Activated T-helper 2 cell treated with anti-CD3 and anti-CD28 coated beads, Interferon-gamma antibody, Interleukin-2, Interleukin-4, amounts not matched to agents 10 μg/mL and 5 μg/mL and 100 μg/mL, durations not matched to agents 14 hours and 24 hours and 36 hours (primary cell): ENCODE measurements at regions not wholly inside any gene's neighbourhood (a gene's known extent, or its start where the extent isn't known, plus 50 kb on each side); places are given as distances from the start of the nearest gene placed in this dataset.

Experiments
- DNase-seq: peaks from one replicate; pipeline ENCODE4 v3.0.0; 2021; ENCODE audit warnings: low spot score
- H3K27ac Mint-ChIP-seq: one replicate; pipeline ENCODE4 v1.8.0; 2021; ENCODE audit warnings: mixed read lengths
- H3K27me3 Mint-ChIP-seq: one replicate; pipeline ENCODE4 v1.8.0; 2021; ENCODE audit warnings: low read depth, mixed read lengths
- H3K36me3 Mint-ChIP-seq: one replicate; pipeline ENCODE4 v1.8.0; 2021; ENCODE audit warnings: low read depth, mixed read lengths
- H3K4me1 Mint-ChIP-seq: one replicate; pipeline ENCODE4 v1.8.0; 2021; ENCODE audit warnings: low read depth, mixed read lengths
- H3K4me3 Mint-ChIP-seq: one replicate; pipeline ENCODE4 v1.8.0; 2021; ENCODE audit warnings: low read depth, mild to moderate bottlenecking, moderate library complexity, mixed read lengths
- H3K9me3 Mint-ChIP-seq: one replicate; pipeline ENCODE4 v1.8.0; 2021; ENCODE audit warnings: mixed read lengths
- intact Hi-C: fragments of 100-400 bp; cut with micrococcal nuclease; formaldehyde crosslinking; loops from one replicate; pipeline ENCODE4 v1.15.1; 2023

DNA sequence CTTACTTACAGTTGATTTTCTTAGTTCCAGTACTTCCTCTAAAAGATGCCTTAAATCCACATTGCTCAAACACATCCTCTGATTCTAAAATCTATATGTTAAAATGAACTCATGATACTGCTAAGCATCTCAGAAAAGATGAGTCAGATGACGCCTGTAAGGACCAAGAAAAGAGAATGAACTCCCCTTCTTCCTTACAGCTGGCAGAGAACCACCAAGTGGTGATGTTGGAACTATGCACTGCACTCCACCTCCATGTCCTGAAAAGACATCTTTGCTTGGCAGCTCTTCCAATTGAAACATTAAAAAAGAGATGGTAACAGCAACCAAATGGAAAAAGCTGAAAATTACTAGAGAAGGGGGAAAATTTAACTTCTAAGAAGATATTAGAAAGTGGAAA lies 648.8 kb downstream of the PTPRC start:
- Mint-ChIP-seq H3K4me3 (no peak overlapping the region), H3K27ac (no peak overlapping the region), H3K9me3 (no peaks in the 10 kb centered on the region), H3K27me3 (peaks cover 26% of the 10 kb centered on the region), H3K4me1 (peaks cover 9% of the 10 kb centered on the region), H3K36me3 (no peaks in the 10 kb centered on the region)
- intact Hi-C loops, result no loop called here
- no peak for DNase-seq

GRCh38 chr1:199290186-199290585 lies 651.3 kb downstream of the PTPRC start:
- no peaks in the 10 kb centered on the region for H3K36me3 Mint-ChIP-seq
- H3K4me1 Mint-ChIP-seq, result peaks cover 2% of the 10 kb centered on the region
- no peak overlapping the region for H3K27ac Mint-ChIP-seq
- peaks cover 25% of the 10 kb centered on the region for H3K27me3 Mint-ChIP-seq
- intact Hi-C loops, result no loop called here
- no peak overlapping the region for H3K4me3 Mint-ChIP-seq
- no peaks in the 10 kb centered on the region for H3K9me3 Mint-ChIP-seq
- DNase-seq, result no peak

DNA sequence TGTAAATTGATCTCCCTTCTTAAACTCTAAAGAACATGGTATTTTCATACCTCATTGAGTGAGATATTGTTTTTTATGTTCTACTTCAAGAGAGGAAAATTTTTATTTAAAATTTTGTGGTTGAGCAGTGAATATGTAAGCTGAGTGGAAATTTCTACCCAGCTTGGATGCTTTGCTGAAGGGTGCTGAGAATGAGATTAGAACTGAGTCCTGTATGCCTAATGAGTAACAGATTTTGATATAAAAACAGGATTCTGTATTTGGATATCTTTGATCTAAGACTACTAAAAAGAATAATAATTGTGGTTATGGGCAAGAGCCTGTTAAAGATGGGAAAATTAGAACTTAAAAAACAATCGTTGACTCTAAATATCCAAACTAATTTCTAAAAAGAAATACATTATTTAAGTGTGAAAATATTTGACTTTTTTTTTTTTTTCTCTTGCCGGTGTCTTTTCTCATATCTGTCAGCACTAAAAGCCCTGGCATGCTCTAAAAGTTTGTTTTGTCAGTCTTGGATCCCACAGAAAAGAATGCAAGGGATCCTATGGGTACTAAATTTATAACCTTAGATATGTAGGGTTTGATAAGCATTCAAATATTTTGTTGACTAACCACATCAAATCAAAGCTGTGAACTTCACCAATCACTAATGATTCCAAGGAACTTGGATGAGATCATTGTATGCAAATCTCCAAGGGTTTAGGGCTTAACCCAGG lies 652.3 kb downstream of the PTPRC start:
- DNase-seq, result no peak
- no peak overlapping the region for H3K27ac Mint-ChIP-seq
- intact Hi-C loops, result no loop called here
- peaks cover 23% of the 10 kb centered on the region for H3K27me3 Mint-ChIP-seq
- no peaks in the 10 kb centered on the region for H3K36me3 Mint-ChIP-seq
- no peaks in the 10 kb centered on the region for H3K9me3 Mint-ChIP-seq
- H3K4me3 Mint-ChIP-seq, result no peak overlapping the region
- H3K4me1 Mint-ChIP-seq, result peaks cover 2% of the 10 kb centered on the region

- no peaks in the 10 kb centered on the region for H3K9me3 Mint-ChIP-seq
- H3K27ac Mint-ChIP-seq, result no peak overlapping the region
- peaks cover 2% of the 10 kb centered on the region for H3K4me1 Mint-ChIP-seq
- H3K27me3 Mint-ChIP-seq, result peaks cover 19% of the 10 kb centered on the region
- intact Hi-C loops, result no loop called here
- H3K36me3 Mint-ChIP-seq, result no peaks in the 10 kb centered on the region
- no peak for DNase-seq
- H3K4me3 Mint-ChIP-seq, result no peak overlapping the region
These were observed 654.1 kb downstream of the PTPRC start for GRCh38 chr1:199292896-199293295.

GRCh38 chr1:199295107-199295506 lies 656.3 kb downstream of the PTPRC start:
- H3K27ac Mint-ChIP-seq, result no peak overlapping the region
- intact Hi-C loops, result no loop called here
- no peaks in the 10 kb centered on the region for H3K9me3 Mint-ChIP-seq
- H3K27me3 Mint-ChIP-seq, result peaks cover 15% of the 10 kb centered on the region
- H3K4me3 Mint-ChIP-seq, result no peak overlapping the region
- no peaks in the 10 kb centered on the region for H3K36me3 Mint-ChIP-seq
- peaks cover 2% of the 10 kb centered on the region for H3K4me1 Mint-ChIP-seq
- no peak for DNase-seq

- peaks cover 12% of the 10 kb centered on the region for H3K27me3 Mint-ChIP-seq
- no peak overlapping the region for H3K4me3 Mint-ChIP-seq
- no peaks in the 10 kb centered on the region for H3K36me3 Mint-ChIP-seq
- intact Hi-C loops, result no loop called here
- no peaks in the 10 kb centered on the region for H3K9me3 Mint-ChIP-seq
- H3K4me1 Mint-ChIP-seq, result peaks cover 8% of the 10 kb centered on the region
- no peak overlapping the region for H3K27ac Mint-ChIP-seq
- no peak for DNase-seq
These were observed 658.3 kb downstream of the PTPRC start for GRCh38 chr1:199297174-199297573.

GRCh38 chr1:199297887-199298286 lies 659.0 kb downstream of the PTPRC start:
- Mint-ChIP-seq H3K9me3 (no peaks in the 10 kb centered on the region), H3K27me3 (peaks cover 12% of the 10 kb centered on the region), H3K27ac (no peak overlapping the region), H3K4me3 (no peak overlapping the region), H3K4me1 (peaks cover 12% of the 10 kb centered on the region), H3K36me3 (no peaks in the 10 kb centered on the region)
- intact Hi-C loops, result no loop called here
- no peak for DNase-seq

GRCh38 chr1:199298825-199299224 lies 660.0 kb downstream of the PTPRC start:
- no peak overlapping the region for H3K4me3 Mint-ChIP-seq
- intact Hi-C loops, result no loop called here

DNA sequence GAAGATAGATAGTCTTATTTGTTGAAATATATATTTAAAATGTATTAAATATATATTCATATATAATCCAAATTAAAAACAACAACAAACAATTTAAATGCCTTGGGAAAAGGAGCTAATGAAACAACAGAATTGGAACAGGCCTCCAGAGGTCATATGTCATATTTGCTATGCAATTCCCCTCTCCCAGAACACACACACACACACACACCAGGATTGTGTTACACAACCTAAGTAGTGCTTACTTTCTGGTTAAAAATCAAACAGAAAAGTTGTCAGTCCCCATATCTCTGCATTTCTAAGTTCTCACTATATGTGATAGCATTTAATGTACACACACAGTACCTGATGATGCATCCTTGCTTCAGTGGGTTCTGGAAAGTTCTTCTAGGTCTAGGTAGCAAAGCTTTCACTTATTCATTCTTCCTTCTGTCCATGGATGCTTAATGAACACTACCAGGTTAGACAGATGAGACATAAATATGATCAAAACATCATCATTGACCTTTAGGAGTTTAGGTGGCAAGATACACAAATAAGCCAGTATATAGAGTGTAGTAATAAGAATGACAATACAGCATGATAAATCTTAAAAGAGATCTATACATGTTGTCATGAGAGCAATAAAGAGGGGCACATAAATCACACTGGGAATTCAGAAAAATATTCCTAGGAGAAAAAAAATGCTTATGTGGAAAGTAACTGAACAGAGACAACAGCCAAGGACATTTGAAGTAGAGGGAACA lies 662.8 kb downstream of the PTPRC start:
- H3K4me1 Mint-ChIP-seq, result peaks cover 13% of the 10 kb centered on the region
- no peak overlapping the region for H3K27ac Mint-ChIP-seq
- H3K4me3 Mint-ChIP-seq, result no peak overlapping the region
- no peak for DNase-seq
- H3K36me3 Mint-ChIP-seq, result no peaks in the 10 kb centered on the region
- intact Hi-C loops, result no loop called here
- H3K27me3 Mint-ChIP-seq, result peaks cover 16% of the 10 kb centered on the region
- H3K9me3 Mint-ChIP-seq, result no peaks in the 10 kb centered on the region

More at GRCh38 chr1:199298825-199299224, 660.0 kb downstream of the PTPRC start:
- peaks cover 15% of the 10 kb centered on the region for H3K4me1 Mint-ChIP-seq
- no peak for DNase-seq
- no peak overlapping the region for H3K27ac Mint-ChIP-seq
- H3K9me3 Mint-ChIP-seq, result no peaks in the 10 kb centered on the region
- H3K27me3 Mint-ChIP-seq, result peaks cover 11% of the 10 kb centered on the region
- H3K36me3 Mint-ChIP-seq, result no peaks in the 10 kb centered on the region

- Mint-ChIP-seq H3K4me1 (peaks cover 13% of the 10 kb centered on the region), H3K27ac (no peak overlapping the region), H3K27me3 (peaks cover 17% of the 10 kb centered on the region), H3K4me3 (no peak overlapping the region), H3K9me3 (no peaks in the 10 kb centered on the region), H3K36me3 (no peaks in the 10 kb centered on the region)
- no peak for DNase-seq
- intact Hi-C loops, result no loop called here
These were observed 663.7 kb downstream of the PTPRC start for GRCh38 chr1:199302554-199302953.

DNA sequence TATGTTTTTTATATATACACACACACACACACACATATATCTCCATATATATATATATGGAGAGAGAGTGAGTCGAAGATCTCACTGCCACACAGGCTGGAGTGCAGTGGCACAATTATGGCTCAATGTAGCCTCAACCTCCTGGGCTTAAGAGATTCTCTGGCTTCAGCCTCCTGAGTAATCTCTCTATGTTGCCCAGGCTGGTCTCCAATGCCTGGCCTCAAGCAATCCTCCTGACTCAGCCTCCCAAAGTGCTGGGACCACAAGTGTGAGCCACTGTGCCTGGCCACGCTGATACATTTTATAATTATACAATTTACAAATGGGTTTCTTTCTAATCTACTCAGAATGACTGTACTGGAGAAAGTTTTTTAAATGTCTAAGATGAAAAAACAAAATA lies 664.2 kb downstream of the PTPRC start:
- Mint-ChIP-seq H3K36me3 (no peaks in the 10 kb centered on the region), H3K4me1 (peaks cover 15% of the 10 kb centered on the region), H3K9me3 (no peaks in the 10 kb centered on the region), H3K27ac (no peak overlapping the region), H3K27me3 (peaks cover 16% of the 10 kb centered on the region), H3K4me3 (no peak overlapping the region)
- intact Hi-C loops, result no loop called here
- no peak for DNase-seq

DNA sequence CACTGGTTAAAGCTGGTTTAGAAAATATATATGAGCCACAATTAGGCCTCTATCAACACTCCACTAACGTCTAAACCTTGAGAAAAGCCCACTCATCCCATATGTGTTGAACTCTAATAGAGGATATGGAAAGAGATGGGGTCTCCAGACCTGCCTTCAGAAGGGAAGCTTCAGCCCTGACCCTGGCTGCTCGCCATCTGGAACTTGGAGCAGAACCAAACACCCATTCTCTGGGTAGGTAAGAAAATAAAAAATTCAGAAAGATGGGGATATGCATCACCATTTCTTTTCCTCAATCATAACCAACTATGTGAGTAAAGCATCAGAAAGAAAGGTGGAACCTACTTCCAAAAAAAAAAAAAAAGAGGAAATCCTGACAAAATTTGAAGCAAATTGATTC lies 666.2 kb downstream of the PTPRC start:
- intact Hi-C loops, result loop anchor here (5.0 kb wide), 1 partner anchor 133 kb away; no protein-coding TSS in a partner anchor
- H3K27me3 Mint-ChIP-seq, result peaks cover 16% of the 10 kb centered on the region
- DNase-seq, result no peak
- no peak overlapping the region for H3K27ac Mint-ChIP-seq
- H3K4me1 Mint-ChIP-seq, result peaks cover 24% of the 10 kb centered on the region
- H3K9me3 Mint-ChIP-seq, result no peaks in the 10 kb centered on the region
- no peak overlapping the region for H3K4me3 Mint-ChIP-seq
- H3K36me3 Mint-ChIP-seq, result no peaks in the 10 kb centered on the region

- Mint-ChIP-seq H3K4me3 (no peak overlapping the region), H3K4me1 (peaks cover 15% of the 10 kb centered on the region), H3K9me3 (no peaks in the 10 kb centered on the region), H3K27me3 (peaks cover 19% of the 10 kb centered on the region), H3K36me3 (no peaks in the 10 kb centered on the region), H3K27ac (no peak overlapping the region)
- DNase-seq, result no peak
- intact Hi-C loops, result loop anchor here (5.0 kb wide), 1 partner anchor 135 kb away; no protein-coding TSS in a partner anchor
These were observed 668.8 kb downstream of the PTPRC start for GRCh38 chr1:199307496-199308264.
